Cerebellar cortex (tissue), 1 donor: ENCODE measurements at regions not wholly inside any gene's neighbourhood (a gene's known extent, or its start where the extent isn't known, plus 50 kb on each side); places are given as distances from the start of the nearest gene placed in this dataset.
"Not testable (repeated sequence)": the region's sequence is repeated elsewhere in the genome, so short reads cannot be mapped to it uniquely, and the experiment has no call there.

Experiments
- DNase-seq: peaks from one replicate; pipeline ENCODE4 v3.0.0-alpha.2; 2015; ENCODE audit warnings: low spot score

- peak; percentile 7 for DNase-seq
These were observed 90.0 kb upstream of the IFNGR1 start for GRCh38 chr6:137309078-137309762.

GRCh38 chr6:137307163-137307854 lies 88.1 kb upstream of the IFNGR1 start:
- no peak for DNase-seq

- DNase-seq: no peak
These were observed 86.5 kb upstream of the IFNGR1 start for GRCh38 chr6:137305691-137306090.

- no peak for DNase-seq
These were observed 85.0 kb upstream of the IFNGR1 start for GRCh38 chr6:137304020-137304780.

GRCh38 chr6:137303441-137303840 lies 84.3 kb upstream of the IFNGR1 start:
- no peak for DNase-seq

- DNase-seq: no peak
These were observed 80.5 kb upstream of the IFNGR1 start for GRCh38 chr6:137299681-137300080.

- DNase-seq: no peak
These were observed 78.7 kb upstream of the IFNGR1 start for GRCh38 chr6:137297887-137298286.

- DNase-seq: not testable (repeated sequence)
These were observed 73.1 kb upstream of the IFNGR1 start for GRCh38 chr6:137292326-137292725.

- DNase-seq: no peak
These were observed 72.3 kb upstream of the IFNGR1 start for GRCh38 chr6:137291441-137291840.

GRCh38 chr6:137290601-137291261 lies 71.5 kb upstream of the IFNGR1 start:
- no peak for DNase-seq

GRCh38 chr6:137286916-137287315 lies 67.7 kb upstream of the IFNGR1 start:
- no peak for DNase-seq

- DNase-seq: no peak
These were observed 67.2 kb upstream of the IFNGR1 start for GRCh38 chr6:137286368-137286767.

GRCh38 chr6:137284811-137285110 lies 65.6 kb upstream of the IFNGR1 start:
- DNase-seq: no peak

GRCh38 chr6:137283940-137284810 lies 65.0 kb upstream of the IFNGR1 start:
- no peak for DNase-seq

GRCh38 chr6:137283080-137283479 lies 63.9 kb upstream of the IFNGR1 start:
- no peak for DNase-seq

GRCh38 chr6:137282254-137282653 lies 63.1 kb upstream of the IFNGR1 start:
- DNase-seq: no peak

- not testable (repeated sequence) for DNase-seq
These were observed 60.1 kb upstream of the IFNGR1 start for GRCh38 chr6:137279279-137279678.

GRCh38 chr6:137277971-137278637 lies 58.9 kb upstream of the IFNGR1 start:
- no peak for DNase-seq

- no peak for DNase-seq
These were observed 53.2 kb upstream of the IFNGR1 start for GRCh38 chr6:137272403-137272802.

GRCh38 chr6:137271245-137272183 lies 52.3 kb upstream of the IFNGR1 start:
- peak; percentile 55 for DNase-seq
